ENCODE measurements at regions not wholly inside any gene's neighbourhood (a gene's known extent, or its start where the extent isn't known, plus 50 kb on each side); places are given as distances from the start of the nearest gene placed in this dataset.

DNA sequence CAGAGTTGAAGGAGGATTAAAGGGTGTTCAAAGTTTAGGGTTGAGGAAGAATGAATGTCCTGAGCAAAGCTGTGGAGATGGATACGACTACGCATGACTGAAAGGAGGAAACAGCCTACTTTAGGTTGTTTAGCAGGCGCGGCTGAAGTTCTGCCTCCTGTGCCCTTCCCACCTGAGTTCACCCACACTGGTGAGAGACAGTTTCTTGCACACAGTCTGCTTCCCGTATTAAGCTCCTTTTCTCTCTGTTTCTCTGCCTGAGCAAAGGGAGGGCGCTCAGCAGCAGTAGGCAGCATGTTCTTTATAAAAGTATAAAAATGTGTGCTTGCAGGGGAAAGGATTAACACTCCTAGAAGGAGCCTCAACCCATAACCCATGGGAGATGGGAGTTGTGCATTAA, 224.0 kb upstream of the SMARCA2 start:
- TF ChIP-seq YY1 (IDR thresholded peaks at IDR 0.05; ENCODE audit: low read depth) (no peak), RAD21 (IDR thresholded peaks at IDR 0.05; ENCODE audit: low read depth) (no peak), CEBPB (IDR thresholded peaks at IDR 0.05) (no peak), EP300 (IDR thresholded peaks at IDR 0.05; ENCODE audit: borderline replicate concordance) (no peak), TEAD4 (IDR thresholded peaks at IDR 0.05) (no peak), EGR1 (IDR thresholded peaks at IDR 0.05) (no peak), TAF1 (IDR thresholded peaks at IDR 0.05; ENCODE audit: low read depth) (no peak), TCF12 (IDR thresholded peaks at IDR 0.05; ENCODE audit: low read depth) (no peak), FOXM1 (IDR thresholded peaks at IDR 0.05; ENCODE audit: borderline replicate concordance, low read depth) (no peak), CREB1 (IDR thresholded peaks at IDR 0.05; ENCODE audit: low read depth) (no peak)
- TF ChIP-seq, protein P1, sequence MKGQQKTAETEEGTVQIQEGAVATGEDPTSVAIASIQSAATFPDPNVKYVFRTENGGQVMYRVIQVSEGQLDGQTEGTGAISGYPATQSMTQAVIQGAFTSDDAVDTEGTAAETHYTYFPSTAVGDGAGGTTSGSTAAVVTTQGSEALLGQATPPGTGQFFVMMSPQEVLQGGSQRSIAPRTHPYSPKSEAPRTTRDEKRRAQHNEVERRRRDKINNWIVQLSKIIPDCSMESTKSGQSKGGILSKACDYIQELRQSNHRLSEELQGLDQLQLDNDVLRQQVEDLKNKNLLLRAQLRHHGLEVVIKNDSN (IDR thresholded peaks at IDR 0.05), result no peak
- TF ChIP-seq, protein P2, sequence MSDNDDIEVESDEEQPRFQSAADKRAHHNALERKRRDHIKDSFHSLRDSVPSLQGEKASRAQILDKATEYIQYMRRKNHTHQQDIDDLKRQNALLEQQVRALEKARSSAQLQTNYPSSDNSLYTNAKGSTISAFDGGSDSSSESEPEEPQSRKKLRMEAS (IDR thresholded peaks at IDR 0.05), result no peak
- TF ChIP-seq, protein P3, sequence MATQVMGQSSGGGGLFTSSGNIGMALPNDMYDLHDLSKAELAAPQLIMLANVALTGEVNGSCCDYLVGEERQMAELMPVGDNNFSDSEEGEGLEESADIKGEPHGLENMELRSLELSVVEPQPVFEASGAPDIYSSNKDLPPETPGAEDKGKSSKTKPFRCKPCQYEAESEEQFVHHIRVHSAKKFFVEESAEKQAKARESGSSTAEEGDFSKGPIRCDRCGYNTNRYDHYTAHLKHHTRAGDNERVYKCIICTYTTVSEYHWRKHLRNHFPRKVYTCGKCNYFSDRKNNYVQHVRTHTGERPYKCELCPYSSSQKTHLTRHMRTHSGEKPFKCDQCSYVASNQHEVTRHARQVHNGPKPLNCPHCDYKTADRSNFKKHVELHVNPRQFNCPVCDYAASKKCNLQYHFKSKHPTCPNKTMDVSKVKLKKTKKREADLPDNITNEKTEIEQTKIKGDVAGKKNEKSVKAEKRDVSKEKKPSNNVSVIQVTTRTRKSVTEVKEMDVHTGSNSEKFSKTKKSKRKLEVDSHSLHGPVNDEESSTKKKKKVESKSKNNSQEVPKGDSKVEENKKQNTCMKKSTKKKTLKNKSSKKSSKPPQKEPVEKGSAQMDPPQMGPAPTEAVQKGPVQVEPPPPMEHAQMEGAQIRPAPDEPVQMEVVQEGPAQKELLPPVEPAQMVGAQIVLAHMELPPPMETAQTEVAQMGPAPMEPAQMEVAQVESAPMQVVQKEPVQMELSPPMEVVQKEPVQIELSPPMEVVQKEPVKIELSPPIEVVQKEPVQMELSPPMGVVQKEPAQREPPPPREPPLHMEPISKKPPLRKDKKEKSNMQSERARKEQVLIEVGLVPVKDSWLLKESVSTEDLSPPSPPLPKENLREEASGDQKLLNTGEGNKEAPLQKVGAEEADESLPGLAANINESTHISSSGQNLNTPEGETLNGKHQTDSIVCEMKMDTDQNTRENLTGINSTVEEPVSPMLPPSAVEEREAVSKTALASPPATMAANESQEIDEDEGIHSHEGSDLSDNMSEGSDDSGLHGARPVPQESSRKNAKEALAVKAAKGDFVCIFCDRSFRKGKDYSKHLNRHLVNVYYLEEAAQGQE (IDR thresholded peaks at IDR 0.05; ENCODE audit: low read depth), result no peak
